ENCODE measurements at regions not wholly inside any gene's neighbourhood (a gene's known extent, or its start where the extent isn't known, plus 50 kb on each side); places are given as distances from the start of the nearest gene placed in this dataset.
"Not testable (repeated sequence)": the region's sequence is repeated elsewhere in the genome, so short reads cannot be mapped to it uniquely, and the experiment has no call there.

DNA sequence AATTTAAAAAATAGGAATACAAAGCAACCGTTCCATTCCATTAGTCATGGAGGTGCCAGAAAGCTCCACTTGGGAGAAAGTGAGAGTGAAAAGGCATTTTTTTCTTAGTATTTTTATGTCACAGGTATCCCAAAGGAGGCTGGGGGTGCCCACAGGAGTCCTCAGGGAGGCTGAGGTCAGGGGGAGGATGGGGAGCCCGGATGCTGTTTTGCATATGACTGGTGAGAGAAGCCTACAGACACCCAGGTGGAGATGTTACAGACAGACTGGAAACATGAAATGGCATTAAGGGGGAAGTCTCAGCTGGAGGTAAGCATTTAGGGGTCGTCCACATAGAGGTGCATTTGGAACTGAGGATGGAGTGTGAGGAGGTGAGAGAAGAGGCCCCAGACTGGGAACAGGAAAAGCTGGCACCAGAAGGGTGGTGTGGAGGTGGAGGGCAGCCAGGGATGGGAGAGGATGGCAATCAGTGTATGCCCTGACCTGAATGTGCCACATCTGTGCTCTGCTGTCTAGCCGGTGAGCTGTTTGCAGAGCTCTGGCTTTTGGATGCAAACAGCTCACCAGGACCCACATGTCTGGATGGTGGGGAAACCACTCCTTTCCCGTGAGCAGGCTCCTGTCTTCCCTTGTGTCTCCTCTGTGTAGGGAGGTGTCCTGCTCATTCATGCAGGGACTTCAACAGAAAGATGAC is 101.1 kb downstream of the RAMP3 start:
- no peak for DNase-seq (ENCODE audit: low read depth)
- in situ Hi-C loops (cut with HindIII; ENCODE audit: low pct_unique_long_range_greater_than_20kb, low sequenced_read_pairs), result no loop called here

DNA sequence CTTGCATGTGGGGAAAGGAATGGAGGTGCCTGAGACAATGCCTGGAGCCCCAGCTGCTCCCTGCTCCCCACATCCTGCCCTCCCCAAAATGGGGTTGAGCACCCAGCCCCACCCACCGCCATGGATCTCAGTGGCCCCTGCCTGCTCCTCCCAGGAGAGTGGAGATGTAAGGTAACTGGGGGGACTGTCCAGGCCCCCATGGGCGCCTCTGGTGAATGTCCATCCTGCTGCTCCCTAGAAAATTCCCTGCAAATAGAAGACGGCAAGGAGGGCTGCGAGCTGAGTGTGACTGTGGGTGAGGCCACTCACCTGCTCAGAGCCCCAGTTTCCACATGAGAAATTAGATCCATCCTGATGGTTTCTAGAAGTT is 101.6 kb downstream of the RAMP3 start:
- no peak for DNase-seq (ENCODE audit: low read depth)
- in situ Hi-C loops (cut with HindIII; ENCODE audit: low pct_unique_long_range_greater_than_20kb, low sequenced_read_pairs), result no loop called here

DNA sequence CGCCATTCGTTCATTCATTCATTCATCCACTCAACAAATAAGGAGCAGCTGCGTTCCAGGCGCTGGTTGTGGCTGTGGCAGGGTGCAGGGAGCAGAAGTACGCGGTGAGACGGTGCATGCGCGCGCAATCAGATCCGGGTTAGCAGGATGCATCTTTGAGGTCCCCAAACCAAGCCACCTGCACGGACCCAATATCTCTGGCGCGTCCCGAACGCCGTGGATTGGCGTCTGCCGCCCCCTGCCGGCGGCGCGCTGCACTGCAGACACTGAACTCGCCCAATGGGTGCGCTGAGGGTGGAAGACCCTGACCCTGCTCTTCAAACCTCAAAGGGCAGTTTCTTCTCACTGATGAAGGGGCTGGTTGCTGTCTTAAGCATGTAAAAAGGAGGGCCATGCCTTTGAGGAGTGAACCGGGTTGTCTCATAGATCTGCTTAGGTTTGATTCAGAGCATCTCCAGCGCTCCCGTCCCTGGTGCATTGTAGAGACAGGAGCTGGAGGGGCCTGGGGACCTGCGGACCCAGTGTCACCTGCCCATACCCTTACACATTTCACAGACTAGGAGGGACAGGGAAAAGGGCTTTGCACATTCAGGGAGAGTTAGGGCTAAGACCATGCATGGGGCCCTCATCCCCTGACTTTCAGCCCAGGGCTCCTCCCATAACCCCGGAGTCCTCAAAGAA is 102.5 kb downstream of the RAMP3 start:
- in situ Hi-C loops (cut with HindIII; ENCODE audit: low pct_unique_long_range_greater_than_20kb, low sequenced_read_pairs), result no loop called here
- DNase-seq (ENCODE audit: low read depth), result no peak

DNA sequence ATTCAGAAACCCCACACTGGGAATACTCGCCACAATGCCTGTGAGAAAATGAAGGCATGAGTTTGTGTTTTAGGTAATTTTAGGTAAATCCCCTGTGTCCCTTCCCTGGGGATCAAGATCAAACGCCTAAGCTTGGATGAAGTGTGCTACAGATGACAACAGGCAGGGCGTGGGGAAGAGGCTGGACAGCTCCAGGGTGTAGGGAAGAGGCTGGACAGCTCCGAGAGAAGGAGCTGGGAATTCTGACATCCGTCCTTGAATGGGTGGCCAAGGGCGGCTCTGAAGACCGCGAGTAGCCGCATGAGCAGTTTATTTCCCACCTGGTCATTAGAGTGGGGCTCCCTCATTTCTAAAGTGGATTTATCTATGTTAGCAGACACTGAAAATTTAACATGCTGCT is 109.7 kb downstream of the RAMP3 start:
- in situ Hi-C loops (cut with HindIII; ENCODE audit: low pct_unique_long_range_greater_than_20kb, low sequenced_read_pairs), result no loop called here

DNA sequence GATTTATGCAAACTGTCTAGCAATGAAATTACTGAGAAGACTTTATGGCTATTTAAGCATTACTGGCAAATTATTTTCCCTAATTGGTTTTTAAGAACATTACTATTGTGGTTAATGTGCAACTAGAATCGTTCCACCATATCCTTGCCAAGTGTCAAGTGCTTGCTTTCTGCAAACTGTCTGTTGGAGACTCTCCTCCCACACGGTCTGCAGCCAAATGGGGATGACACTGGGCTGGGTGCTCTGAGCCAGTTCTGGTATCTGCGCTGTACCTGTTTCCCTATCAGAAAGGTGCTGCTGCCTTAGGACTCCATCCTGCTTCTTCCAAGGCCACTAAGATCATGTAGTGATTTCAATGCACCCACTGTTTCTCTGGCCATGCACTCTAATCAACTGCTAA is 110.4 kb downstream of the RAMP3 start:
- no peak for DNase-seq (ENCODE audit: low read depth)
- in situ Hi-C loops (cut with HindIII; ENCODE audit: low pct_unique_long_range_greater_than_20kb, low sequenced_read_pairs), result no loop called here

More for the DNA sequence above, 109.7 kb downstream of the RAMP3 start:
- no peak for DNase-seq (ENCODE audit: low read depth)

DNA sequence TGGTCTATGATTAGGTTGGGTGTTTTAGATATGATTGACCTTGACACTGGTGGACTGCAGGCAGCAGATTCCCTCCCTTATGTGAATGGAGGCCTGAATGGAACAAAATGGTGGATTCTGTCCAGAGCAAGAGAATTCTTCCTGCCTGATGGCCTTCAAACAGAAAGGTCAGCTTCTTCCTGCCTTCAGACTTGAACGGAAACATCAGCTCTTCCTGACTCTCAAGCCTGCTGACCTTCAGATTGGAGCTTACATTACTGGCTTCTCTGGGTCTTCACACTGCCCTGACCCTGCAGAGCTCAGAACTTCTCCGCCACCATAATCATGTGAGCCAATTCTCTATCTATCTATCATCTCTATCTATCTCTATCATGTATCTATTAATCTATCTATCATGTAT is 111.6 kb downstream of the RAMP3 start:
- DNase-seq (ENCODE audit: low read depth), result no peak
- in situ Hi-C loops (cut with HindIII; ENCODE audit: low pct_unique_long_range_greater_than_20kb, low sequenced_read_pairs), result no loop called here

DNA sequence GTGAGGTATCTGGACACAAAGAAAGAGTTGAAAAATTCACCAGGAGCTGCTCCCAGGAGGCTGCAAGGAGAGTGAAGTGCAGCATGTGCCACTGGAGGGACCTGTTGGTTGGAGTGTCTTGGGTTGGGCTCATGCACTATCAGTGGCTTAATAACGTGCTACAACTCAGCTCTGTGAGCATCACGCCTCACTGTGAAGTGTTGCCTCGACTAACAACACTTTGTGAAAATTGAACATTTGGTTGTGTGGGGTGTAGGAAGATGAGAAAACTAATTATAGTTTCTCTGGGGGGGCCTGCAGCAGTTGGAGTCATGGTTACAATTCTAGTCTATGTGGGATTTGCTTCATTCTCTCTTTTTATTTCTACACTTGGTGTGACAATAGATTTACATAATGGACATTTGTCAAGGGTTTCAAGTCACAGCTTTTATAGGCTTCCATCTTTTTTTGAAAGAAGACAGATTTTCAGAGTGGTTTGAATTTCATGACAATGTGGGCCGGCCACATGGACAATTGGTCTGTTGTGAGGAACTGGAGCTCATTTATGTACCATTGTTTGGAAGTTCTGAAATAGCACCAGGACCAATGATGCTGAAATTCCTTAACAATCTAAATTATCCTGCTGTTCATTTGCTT is 121.3 kb downstream of the RAMP3 start:
- no peak for DNase-seq (ENCODE audit: low read depth)
- in situ Hi-C loops (cut with HindIII; ENCODE audit: low pct_unique_long_range_greater_than_20kb, low sequenced_read_pairs), result no loop called here

DNA sequence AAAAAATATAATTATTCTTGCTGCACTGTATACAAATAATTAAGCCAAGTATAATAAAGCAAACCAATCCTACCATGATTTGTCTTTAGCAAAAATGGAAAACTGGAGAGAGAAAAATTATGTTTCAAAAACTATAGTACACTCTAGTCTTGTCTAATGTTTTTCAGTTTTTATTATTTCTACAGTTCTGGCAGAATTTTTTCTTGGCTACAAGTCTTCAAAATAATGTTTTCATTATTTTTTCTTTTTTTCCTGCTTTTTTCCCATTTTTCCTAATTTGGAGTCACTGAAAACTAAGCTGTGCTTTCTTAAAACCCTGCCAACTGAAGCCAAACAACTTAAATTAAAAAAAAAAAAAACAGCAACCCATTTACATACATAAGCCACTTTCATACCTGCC is 132.0 kb downstream of the RAMP3 start:
- in situ Hi-C loops (cut with HindIII; ENCODE audit: low pct_unique_long_range_greater_than_20kb, low sequenced_read_pairs); DNase-seq (ENCODE audit: low read depth): not testable (repeated sequence)

DNA sequence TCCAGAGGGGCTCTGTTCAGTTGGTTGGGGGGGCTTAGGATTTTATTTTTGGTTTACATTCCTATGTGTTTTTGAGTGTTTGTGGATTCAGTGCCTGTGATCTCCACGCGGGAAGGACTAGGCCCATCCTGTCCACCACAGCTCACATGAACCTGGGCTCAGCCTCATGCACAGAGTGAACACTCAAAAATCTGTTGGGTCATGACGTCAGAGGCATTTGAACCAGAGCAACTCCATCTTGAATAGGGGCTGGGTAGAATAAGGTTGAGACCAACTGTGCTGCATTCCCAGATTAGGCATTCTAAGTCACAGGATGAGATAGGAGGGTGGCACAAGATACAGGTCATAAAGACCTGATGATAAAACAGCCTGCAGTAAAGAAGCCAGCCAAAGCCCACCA is 133.3 kb downstream of the RAMP3 start:
- in situ Hi-C loops (cut with HindIII; ENCODE audit: low pct_unique_long_range_greater_than_20kb, low sequenced_read_pairs), result no loop called here
- no peak for DNase-seq (ENCODE audit: low read depth)

DNA sequence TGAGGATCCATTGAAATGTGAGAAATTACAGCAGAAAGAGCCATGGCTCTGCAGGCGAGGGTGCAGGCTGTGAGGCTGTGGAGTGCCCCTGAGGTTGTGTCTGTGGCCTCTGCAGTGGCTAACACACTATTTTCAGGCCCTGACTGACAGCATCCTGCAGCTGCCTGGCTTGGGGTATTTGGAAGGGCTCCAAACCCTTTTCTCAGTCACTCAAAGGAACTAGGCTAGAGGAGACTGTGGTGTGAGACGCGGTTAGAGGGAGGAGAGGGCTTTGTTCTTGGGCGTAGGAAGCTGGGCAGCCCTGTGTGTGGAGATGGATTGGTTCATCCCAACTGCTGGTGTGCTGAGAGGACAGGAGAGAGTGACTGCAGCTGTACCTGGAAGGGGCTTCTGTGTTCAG is 134.9 kb downstream of the RAMP3 start:
- in situ Hi-C loops (cut with HindIII; ENCODE audit: low pct_unique_long_range_greater_than_20kb, low sequenced_read_pairs), result no loop called here
- DNase-seq (ENCODE audit: low read depth), result no peak

DNA sequence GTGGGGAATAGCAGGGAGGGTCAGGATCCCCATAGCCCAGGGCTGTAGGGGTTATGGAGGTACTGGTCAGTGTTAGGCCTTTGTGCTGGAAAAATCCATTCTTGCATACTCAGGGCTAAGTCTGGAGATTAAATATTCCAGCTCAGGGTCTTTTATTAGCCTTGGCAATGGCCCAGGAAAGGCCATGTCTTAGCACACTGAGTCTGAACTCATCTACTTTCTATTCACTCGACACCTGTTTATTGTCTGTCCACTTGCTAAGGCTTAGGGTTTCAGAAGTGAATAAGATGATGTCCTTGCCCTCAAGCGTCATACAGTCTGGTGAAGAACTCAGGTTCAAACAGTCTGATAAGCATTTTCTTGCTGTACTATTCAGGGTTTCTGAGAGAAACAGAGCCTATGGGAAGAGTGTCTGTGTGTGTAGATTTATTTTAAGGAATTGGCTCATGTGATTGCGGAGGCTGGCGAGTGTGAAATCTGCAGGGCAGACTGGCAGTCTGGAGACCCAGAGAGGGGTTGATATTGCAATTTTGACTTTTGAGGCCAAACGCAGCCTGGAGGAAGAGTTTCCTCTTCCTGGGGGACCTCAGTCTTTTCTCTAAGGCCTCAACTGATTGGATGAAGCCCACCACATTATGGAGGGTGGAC is 135.8 kb downstream of the RAMP3 start:
- DNase-seq (ENCODE audit: low read depth), result no peak
- in situ Hi-C loops (cut with HindIII; ENCODE audit: low pct_unique_long_range_greater_than_20kb, low sequenced_read_pairs), result no loop called here

DNA sequence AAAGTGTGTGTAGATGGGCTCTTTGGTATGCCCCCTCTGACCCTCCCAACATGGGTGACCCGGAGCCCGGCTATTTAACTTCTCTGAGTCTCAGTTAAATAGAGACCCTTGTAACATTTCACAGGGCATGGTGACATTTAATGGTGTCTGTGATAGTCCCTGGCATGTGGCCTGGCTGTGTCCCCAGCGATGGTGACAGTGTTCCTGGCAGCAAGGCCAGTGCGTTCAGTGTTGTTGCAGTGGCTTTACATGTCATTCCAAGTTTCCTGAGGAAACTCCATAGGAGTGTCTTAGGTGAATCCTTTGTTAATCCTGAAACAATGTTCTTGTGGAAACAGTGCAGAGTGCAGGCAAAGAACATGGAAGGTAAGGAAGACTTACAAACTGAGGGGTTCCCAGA is 137.0 kb downstream of the RAMP3 start:
- no peak for DNase-seq (ENCODE audit: low read depth)
- in situ Hi-C loops (cut with HindIII; ENCODE audit: low pct_unique_long_range_greater_than_20kb, low sequenced_read_pairs), result no loop called here

DNA sequence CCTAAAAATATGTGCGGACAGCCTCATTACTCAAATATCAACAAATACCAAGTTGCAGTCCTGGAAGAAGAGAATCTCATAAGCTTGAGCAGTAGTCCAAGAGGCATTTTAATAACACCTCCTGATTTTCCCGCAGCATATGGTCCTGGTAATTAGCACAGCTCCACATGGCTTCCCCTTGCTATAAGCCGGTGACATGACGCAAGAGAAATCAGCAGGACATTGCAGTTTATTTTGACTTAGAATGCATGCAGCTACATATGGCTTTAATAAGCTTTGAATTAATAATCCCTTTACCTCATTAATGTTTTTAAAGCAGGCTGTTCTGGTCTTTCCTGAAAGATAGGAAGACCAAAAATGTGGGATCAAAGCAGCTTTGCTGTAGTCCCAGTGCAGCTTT is 137.6 kb downstream of the RAMP3 start:
- in situ Hi-C loops (cut with HindIII; ENCODE audit: low pct_unique_long_range_greater_than_20kb, low sequenced_read_pairs), result no loop called here
- DNase-seq (ENCODE audit: low read depth), result no peak

DNA sequence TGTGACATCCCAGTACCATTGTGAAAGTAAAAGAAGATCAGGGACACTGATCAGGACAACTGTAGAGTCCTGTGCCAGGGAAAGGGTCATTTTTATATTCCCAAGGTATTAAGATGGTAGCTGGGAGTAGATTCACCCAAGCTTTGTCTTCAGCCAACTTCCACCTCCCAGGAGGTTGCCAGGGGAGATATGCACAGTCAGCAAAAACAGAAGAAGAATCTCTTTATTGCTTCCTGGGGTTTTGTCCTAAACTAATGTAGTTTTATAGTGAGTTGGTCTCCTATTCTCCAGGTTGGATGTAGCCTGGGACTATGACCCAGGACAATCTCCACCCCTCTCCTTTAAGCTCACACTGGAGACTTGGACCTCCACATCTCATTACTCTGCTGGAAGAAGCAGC is 139.2 kb downstream of the RAMP3 start:
- no peak for DNase-seq (ENCODE audit: low read depth)
- in situ Hi-C loops (cut with HindIII; ENCODE audit: low pct_unique_long_range_greater_than_20kb, low sequenced_read_pairs), result no loop called here

DNA sequence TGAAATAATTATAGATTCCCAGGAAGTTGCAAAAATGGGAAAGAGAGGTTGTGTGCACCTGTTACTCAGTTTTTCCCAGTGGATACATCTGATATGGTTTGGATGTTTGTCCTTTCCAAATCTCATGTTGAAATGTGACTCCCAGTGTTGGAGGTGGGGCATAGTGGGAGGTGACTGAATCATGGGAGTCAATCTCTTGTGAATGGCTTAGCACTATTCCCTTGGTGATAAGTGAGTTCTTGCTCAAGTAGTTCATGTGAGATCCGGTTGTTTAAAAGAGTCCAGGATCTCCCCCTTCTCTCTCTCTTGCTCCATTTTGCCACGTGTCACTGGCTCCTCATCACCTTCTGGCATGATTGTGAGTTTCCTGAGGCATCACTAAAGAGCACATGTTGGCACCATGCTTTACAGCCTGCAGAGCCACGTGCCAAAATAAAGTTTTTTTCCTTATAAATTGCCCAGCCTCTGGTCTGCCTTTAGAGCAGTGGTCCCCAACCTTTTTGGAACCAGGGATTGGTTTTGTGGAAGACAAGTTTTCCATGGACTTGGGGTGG is 149.2 kb downstream of the RAMP3 start:
- in situ Hi-C loops (cut with HindIII; ENCODE audit: low pct_unique_long_range_greater_than_20kb, low sequenced_read_pairs), result no loop called here
- no peak for DNase-seq (ENCODE audit: low read depth)

DNA sequence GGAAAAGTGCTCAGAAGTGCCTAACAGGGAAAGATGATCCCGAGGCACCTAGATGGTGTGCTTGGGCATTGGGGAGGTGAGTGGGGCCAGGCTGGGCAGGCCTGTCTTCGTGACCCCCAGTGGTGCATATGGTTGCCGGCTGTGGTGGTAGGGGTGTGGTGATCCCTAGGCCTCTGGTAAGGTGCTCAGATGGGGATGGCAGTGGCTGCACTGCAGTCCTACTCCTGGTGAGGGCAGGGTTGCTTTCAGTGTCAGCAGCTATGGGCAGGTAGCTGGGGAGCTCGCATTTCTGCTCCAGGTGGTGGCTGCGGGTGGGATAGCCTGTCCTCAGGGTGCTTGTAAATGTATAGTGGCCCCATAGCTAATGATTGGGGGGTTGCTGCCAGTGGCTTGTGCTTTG is 154.0 kb downstream of the RAMP3 start:
- no peak for DNase-seq (ENCODE audit: low read depth)
- in situ Hi-C loops (cut with HindIII; ENCODE audit: low pct_unique_long_range_greater_than_20kb, low sequenced_read_pairs), result no loop called here

DNA sequence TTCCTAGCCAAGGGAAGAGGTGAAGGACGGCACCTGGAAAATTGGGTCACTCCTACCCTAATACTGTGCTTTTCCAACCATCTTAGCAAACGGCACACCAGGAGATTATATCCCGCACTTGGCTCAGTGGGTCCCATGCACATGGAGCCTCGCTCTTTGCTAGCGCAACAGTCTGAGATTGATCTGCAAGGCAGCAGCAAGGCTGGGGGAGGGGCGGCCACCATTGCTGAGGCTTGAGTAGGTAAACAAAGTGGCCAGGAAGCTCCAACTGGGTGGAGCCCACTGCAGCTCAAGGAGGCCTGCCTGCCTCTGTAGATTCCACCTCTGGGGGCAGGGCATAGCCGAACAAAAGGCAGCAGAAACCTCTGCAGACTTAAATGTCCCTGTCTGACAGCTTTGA is 157.9 kb downstream of the RAMP3 start:
- DNase-seq (ENCODE audit: low read depth); in situ Hi-C loops (cut with HindIII; ENCODE audit: low pct_unique_long_range_greater_than_20kb, low sequenced_read_pairs): not testable (repeated sequence)

DNA sequence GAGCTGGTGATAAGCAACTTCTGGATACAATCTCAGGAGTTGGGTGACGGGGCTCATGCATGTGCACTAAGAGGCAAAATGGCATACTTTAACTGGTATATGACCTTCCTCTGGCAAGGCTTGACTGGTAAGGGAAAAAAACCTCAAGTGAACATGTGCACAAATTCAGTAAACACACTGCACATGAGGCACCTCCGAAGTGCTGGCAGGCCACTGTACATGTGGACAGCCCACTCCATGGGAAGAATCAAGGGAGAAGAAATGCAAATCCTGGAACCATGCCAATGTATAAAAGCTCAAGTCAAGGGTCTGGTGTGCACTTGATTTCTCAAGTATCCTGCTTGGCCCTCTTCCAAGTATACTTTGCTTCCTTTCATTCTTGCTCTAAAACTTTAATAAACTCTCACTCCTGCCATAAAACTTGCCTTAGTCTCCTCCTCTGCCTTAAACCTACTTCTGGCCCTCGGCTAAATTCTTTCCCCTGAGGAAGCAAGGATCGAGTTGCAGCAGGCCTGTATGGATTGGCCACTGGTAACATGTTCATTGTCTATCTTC is 167.2 kb downstream of the RAMP3 start:
- in situ Hi-C loops (cut with HindIII; ENCODE audit: low pct_unique_long_range_greater_than_20kb, low sequenced_read_pairs), result no loop called here
- DNase-seq (ENCODE audit: low read depth), result no peak

DNA sequence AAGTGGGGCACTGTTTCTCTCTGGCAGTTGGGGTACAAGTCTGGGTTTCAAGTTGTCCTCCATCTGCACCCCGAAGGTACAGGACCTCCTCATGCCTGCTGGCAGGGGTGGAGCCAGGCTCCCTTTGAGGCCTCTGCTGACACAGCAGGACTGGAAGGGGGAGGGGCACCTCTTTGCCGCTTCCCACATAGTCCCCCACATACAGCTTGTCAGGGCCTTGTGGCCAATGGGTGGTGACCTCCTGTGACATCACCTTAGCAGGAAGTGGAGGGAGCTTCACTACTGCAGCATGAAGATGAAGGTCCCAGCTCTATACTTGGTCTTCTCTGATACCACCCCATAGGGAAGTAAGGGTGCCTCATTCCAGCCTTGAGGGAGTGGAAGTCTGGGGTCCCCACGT is 167.8 kb downstream of the RAMP3 start:
- in situ Hi-C loops (cut with HindIII; ENCODE audit: low pct_unique_long_range_greater_than_20kb, low sequenced_read_pairs), result no loop called here
- no peak for DNase-seq (ENCODE audit: low read depth)

All from Caki2 (cell line).